ENCODE measurements at regions not wholly inside any gene's neighbourhood (a gene's known extent, or its start where the extent isn't known, plus 50 kb on each side); places are given as distances from the start of the nearest gene placed in this dataset.

- TF ChIP-seq CREM (CRISPR knock-in tag; IDR thresholded peaks at IDR 0.05) (no peak), GABPB1 (CRISPR knock-in tag; IDR thresholded peaks at IDR 0.05) (no peak), ATF2 (CRISPR knock-in tag; IDR thresholded peaks at IDR 0.05; ENCODE audit: borderline replicate concordance, low read depth) (no peak), AR (CRISPR knock-in tag; IDR thresholded peaks at IDR 0.05) (no peak), CBFB (CRISPR knock-in tag; IDR thresholded peaks at IDR 0.05; ENCODE audit: low read depth) (no peak), MXD4 (CRISPR knock-in tag; IDR thresholded peaks at IDR 0.05; ENCODE audit: borderline replicate concordance) (no peak), JAZF1 (CRISPR knock-in tag; IDR thresholded peaks at IDR 0.05) (no peak)
Measured at GRCh38 chr20:46800409-46800804, 91.0 kb downstream of the SLC2A10 start (continued).

- CTCF ChIA-PET = interaction anchor here (1.1 kb wide), 1 partner anchor 20 kb away, joined by 3 read pairs; no protein-coding TSS in a partner anchor
Measured at GRCh38 chr20:46801003-46801702, 91.7 kb downstream of the SLC2A10 start.

GRCh38 chr20:46802722-46803121, 91.9 kb upstream of the EYA2 start:
- Mint-ChIP-seq H3K36me3 (no peaks in the 10 kb centered on the region), H3K27ac (no peak overlapping the region), H3K9me3 (no peaks in the 10 kb centered on the region), H3K4me3 (no peak overlapping the region), H3K4me1 (peaks cover 19% of the 10 kb centered on the region), H3K27me3 (ENCODE audit: low read depth) (no peaks in the 10 kb centered on the region; the same call in 1 of the 2 replicates)
- ChIA-PET CTCF (interaction anchor here (1.3 kb wide), 2 partner anchors 10 to 18 kb away, joined by 3 to 5 read pairs; no protein-coding TSS in a partner anchor), POLR2A (no interaction called here)
- DNase-seq (ENCODE audit: low spot score) (no peak), ATAC-seq (no peak)
- TF ChIP-seq CTCF (IDR thresholded peaks at IDR 0.05) (no peak), ATF6 (CRISPR knock-in tag; IDR thresholded peaks at IDR 0.05) (no peak), ATF1 (CRISPR knock-in tag; IDR thresholded peaks at IDR 0.05) (no peak), NR2C2 (CRISPR knock-in tag; IDR thresholded peaks at IDR 0.05) (no peak), SOX15 (CRISPR knock-in tag; IDR thresholded peaks at IDR 0.05) (no peak), TCF7 (CRISPR knock-in tag; IDR thresholded peaks at IDR 0.05; ENCODE audit: low read depth) (no peak), SMAD4 (CRISPR knock-in tag; IDR thresholded peaks at IDR 0.05) (no peak)
- TF ChIP-seq, protein P1, sequence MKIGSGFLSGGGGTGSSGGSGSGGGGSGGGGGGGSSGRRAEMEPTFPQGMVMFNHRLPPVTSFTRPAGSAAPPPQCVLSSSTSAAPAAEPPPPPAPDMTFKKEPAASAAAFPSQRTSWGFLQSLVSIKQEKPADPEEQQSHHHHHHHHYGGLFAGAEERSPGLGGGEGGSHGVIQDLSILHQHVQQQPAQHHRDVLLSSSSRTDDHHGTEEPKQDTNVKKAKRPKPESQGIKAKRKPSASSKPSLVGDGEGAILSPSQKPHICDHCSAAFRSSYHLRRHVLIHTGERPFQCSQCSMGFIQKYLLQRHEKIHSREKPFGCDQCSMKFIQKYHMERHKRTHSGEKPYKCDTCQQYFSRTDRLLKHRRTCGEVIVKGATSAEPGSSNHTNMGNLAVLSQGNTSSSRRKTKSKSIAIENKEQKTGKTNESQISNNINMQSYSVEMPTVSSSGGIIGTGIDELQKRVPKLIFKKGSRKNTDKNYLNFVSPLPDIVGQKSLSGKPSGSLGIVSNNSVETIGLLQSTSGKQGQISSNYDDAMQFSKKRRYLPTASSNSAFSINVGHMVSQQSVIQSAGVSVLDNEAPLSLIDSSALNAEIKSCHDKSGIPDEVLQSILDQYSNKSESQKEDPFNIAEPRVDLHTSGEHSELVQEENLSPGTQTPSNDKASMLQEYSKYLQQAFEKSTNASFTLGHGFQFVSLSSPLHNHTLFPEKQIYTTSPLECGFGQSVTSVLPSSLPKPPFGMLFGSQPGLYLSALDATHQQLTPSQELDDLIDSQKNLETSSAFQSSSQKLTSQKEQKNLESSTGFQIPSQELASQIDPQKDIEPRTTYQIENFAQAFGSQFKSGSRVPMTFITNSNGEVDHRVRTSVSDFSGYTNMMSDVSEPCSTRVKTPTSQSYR (CRISPR knock-in tag; IDR thresholded peaks at IDR 0.05) = no peak
- TF ChIP-seq, protein P2, sequence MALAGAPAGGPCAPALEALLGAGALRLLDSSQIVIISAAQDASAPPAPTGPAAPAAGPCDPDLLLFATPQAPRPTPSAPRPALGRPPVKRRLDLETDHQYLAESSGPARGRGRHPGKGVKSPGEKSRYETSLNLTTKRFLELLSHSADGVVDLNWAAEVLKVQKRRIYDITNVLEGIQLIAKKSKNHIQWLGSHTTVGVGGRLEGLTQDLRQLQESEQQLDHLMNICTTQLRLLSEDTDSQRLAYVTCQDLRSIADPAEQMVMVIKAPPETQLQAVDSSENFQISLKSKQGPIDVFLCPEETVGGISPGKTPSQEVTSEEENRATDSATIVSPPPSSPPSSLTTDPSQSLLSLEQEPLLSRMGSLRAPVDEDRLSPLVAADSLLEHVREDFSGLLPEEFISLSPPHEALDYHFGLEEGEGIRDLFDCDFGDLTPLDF (CRISPR knock-in tag; IDR thresholded peaks at IDR 0.05) = no peak

More at GRCh38 chr20:46801003-46801702, 91.7 kb downstream of the SLC2A10 start:
- Mint-ChIP-seq H3K9me3 (peaks cover 3% of the 10 kb centered on the region), H3K27ac (no peak overlapping the region), H3K36me3 (no peaks in the 10 kb centered on the region), H3K27me3 (ENCODE audit: low read depth) (no peaks in the 10 kb centered on the region; the same call in 1 of the 2 replicates), H3K4me1 (peaks cover 12% of the 10 kb centered on the region), H3K4me3 (no peak overlapping the region)
- POLR2A ChIA-PET = interaction anchor here (0.6 kb wide), 1 partner anchor 469 kb away, joined by 3 read pairs; no protein-coding TSS in a partner anchor
- no peak for TF ChIP-seq MXD4 (CRISPR knock-in tag; IDR thresholded peaks at IDR 0.05; ENCODE audit: borderline replicate concordance)
- TF ChIP-seq, protein P3, sequence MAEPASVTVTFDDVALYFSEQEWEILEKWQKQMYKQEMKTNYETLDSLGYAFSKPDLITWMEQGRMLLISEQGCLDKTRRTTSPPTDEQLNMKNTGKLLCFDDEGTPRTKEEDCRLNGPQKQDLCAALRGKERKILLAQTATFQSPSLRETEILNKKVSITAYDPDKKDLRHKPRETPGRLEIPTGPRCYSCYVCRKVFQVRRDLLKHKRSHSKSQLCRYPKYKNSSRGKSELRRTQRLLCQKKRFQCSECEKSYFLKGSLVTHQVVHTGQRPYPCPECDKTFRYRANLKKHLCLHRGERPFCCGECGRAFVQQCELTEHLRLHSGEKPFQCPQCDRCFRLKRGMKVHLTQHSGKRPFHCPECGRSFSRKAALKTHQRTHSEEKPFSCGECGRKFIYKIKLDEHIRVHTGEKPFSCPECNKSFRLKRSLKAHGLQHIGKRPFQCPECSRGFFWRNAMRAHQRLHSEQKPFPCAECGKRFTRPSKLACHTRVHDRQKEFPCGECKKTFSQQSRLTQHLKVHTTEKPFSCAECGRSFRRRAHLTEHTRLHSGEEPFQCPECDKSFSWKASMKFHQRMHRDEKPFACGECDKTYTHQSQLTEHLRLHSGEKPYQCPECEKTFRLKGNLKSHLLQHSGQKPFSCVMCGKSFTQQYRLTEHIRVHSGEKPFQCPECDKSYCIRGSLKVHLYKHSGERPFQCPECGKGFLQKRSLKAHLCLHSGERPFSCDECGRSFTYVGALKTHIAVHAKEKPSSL (CRISPR knock-in tag; conservative IDR thresholded peaks at IDR 0.05) = no peak
- DNase-seq (ENCODE audit: low spot score) (no peak), ATAC-seq (no peak)
